ENCODE measurements at regions not wholly inside any gene's neighbourhood (a gene's known extent, or its start where the extent isn't known, plus 50 kb on each side); places are given as distances from the start of the nearest gene placed in this dataset.

- TF ChIP-seq CTCF (conservative IDR thresholded peaks at IDR 0.05; ENCODE audit: low read length) (no peak), EZH2phosphoT487 (IDR thresholded peaks at IDR 0.05; ENCODE audit: borderline replicate concordance, low read depth, low read length) (no peak)
Measured at GRCh38 chr3:66554178-66554577, 53.4 kb upstream of the LRIG1 start.
